Panc1 (cell line): ENCODE measurements at regions not wholly inside any gene's neighbourhood (a gene's known extent, or its start where the extent isn't known, plus 50 kb on each side); places are given as distances from the start of the nearest gene placed in this dataset.

Source experiments
- CTCF ChIP-seq: fragments of 450-650 bp; IDR thresholded peaks from 2 replicates; pipeline ENCODE4 v1.5.1; 2017; ENCODE audit warnings: mild to moderate bottlenecking
- POLR2AphosphoS5 ChIP-seq: IDR thresholded peaks from 2 replicates; pipeline ENCODE4 v1.6.1; 2012; ENCODE audit warnings: mild to moderate bottlenecking, low read depth, low read length, moderate library complexity
- REST ChIP-seq, 2 experiments: IDR thresholded peaks; 2 replicates each; pipeline ENCODE4 v1.6.1; 2011 to 2012; ENCODE audit warnings: low read depth in 2 of 2, control low read depth in 1 of 2, low read length in 1 of 2, mild to moderate bottlenecking in 1 of 2, moderate library complexity in 1 of 2; ENCODE audit not compliant: insufficient read depth in 1 of 2

GRCh38 chr2:204355688-204356087 is 189.6 kb upstream of the PARD3B start:
- no peak for TF ChIP-seq CTCF
- TF ChIP-seq POLR2AphosphoS5 = no peak
- no peak for TF ChIP-seq REST (IDR thresholded peaks at IDR 0.05; ENCODE audit: insufficient read depth in 1 of 2, low read depth in 2 of 2, low read length in 1 of 2)
